DMS 273 treated with DMSO at 0.1 percent for 48 hours (cell line): ENCODE measurements at regions not wholly inside any gene's neighbourhood (a gene's known extent, or its start where the extent isn't known, plus 50 kb on each side); places are given as distances from the start of the nearest gene placed in this dataset.
"Not testable (repeated sequence)": the region's sequence is repeated elsewhere in the genome, so short reads cannot be mapped to it uniquely, and the experiment has no call there.

Experiments
- DNase-seq: peaks from one replicate; lab custom pipeline; 2025; lab: John Stamatoyannopoulos, UW

GRCh38 chr12:25876383-25877045 is 82.0 kb upstream of the RASSF8 start:
- DNase-seq: no peak

- no peak for DNase-seq
Measured at GRCh38 chr12:25877446-25877845, 81.0 kb upstream of the RASSF8 start.

GRCh38 chr12:25882266-25882665 is 76.2 kb upstream of the RASSF8 start:
- DNase-seq: no peak

- no peak for DNase-seq
Measured at GRCh38 chr12:25883026-25883916, 75.2 kb upstream of the RASSF8 start.

- DNase-seq: no peak
Measured at GRCh38 chr12:25884024-25884919, 74.2 kb upstream of the RASSF8 start.

- DNase-seq: no peak
Measured at GRCh38 chr12:25884920-25885234, 73.6 kb upstream of the RASSF8 start.

- DNase-seq: no peak
Measured at GRCh38 chr12:25886396-25886795, 72.1 kb upstream of the RASSF8 start.

- no peak for DNase-seq
Measured at GRCh38 chr12:25887367-25887766, 71.1 kb upstream of the RASSF8 start.

GRCh38 chr12:25889185-25889584 is 69.3 kb upstream of the RASSF8 start:
- DNase-seq: no peak

GRCh38 chr12:25891095-25891494 is 67.4 kb upstream of the RASSF8 start:
- not testable (repeated sequence) for DNase-seq

GRCh38 chr12:25894759-25895158 is 63.7 kb upstream of the RASSF8 start:
- no peak for DNase-seq

GRCh38 chr12:25896981-25897380 is 61.5 kb upstream of the RASSF8 start:
- DNase-seq: no peak

GRCh38 chr12:25903603-25904245 is 54.8 kb upstream of the RASSF8 start:
- no peak for DNase-seq

- no peak for DNase-seq
Measured at GRCh38 chr12:25904442-25904841, 54.0 kb upstream of the RASSF8 start.

GRCh38 chr12:25906651-25907340 is 51.7 kb upstream of the RASSF8 start:
- no peak for DNase-seq
